ENCODE measurements at regions not wholly inside any gene's neighbourhood (a gene's known extent, or its start where the extent isn't known, plus 50 kb on each side); places are given as distances from the start of the nearest gene placed in this dataset.

GRCh38 chr16:55941552-55941951, 66.4 kb upstream of the CES5A start:
- TF ChIP-seq CTCF (IDR thresholded peaks at IDR 0.05; ENCODE audit: extremely low read depth, low read depth, low read length), result no peak
- DNase-seq (ENCODE audit: insufficient read length, low spot score, missing footprints), result no peak
- H4K20me1 ChIP-seq (ENCODE audit: insufficient read depth, low read length), result peaks cover 3% of the 10 kb centered on the region
- H3K27me3 ChIP-seq (ENCODE audit: insufficient read depth, low read length), result no peaks in the 10 kb centered on the region
- no peak overlapping the region for H2AFZ ChIP-seq (ENCODE audit: low read length)
- no peaks in the 10 kb centered on the region for H3K79me2 ChIP-seq (ENCODE audit: insufficient read depth, low read length)
- no peaks in the 10 kb centered on the region for H3K9me3 ChIP-seq (ENCODE audit: low read depth, low read length)
- no peaks in the 10 kb centered on the region for H3K36me3 ChIP-seq (ENCODE audit: insufficient read depth, low read length)
- H3K4me1 ChIP-seq (ENCODE audit: insufficient read depth, low read length), result no peaks in the 10 kb centered on the region
- H3K4me2 ChIP-seq (ENCODE audit: insufficient read depth, low read length), result no peak overlapping the region
- H3K4me3 ChIP-seq (ENCODE audit: insufficient read depth, low read length), result no peak overlapping the region
- H3K27ac ChIP-seq (ENCODE audit: low read depth, low read length), result no peak overlapping the region

- H3K79me2 ChIP-seq (ENCODE audit: insufficient read depth, low read length), result no peaks in the 10 kb centered on the region
- no peak overlapping the region for H3K27ac ChIP-seq (ENCODE audit: low read depth, low read length)
- no peaks in the 10 kb centered on the region for H3K4me1 ChIP-seq (ENCODE audit: insufficient read depth, low read length)
- no peaks in the 10 kb centered on the region for H3K36me3 ChIP-seq (ENCODE audit: insufficient read depth, low read length)
- no peaks in the 10 kb centered on the region for H3K27me3 ChIP-seq (ENCODE audit: insufficient read depth, low read length)
- H3K4me2 ChIP-seq (ENCODE audit: insufficient read depth, low read length), result no peak overlapping the region
- no peak overlapping the region for H3K4me3 ChIP-seq (ENCODE audit: insufficient read depth, low read length)
- no peaks in the 10 kb centered on the region for H4K20me1 ChIP-seq (ENCODE audit: insufficient read depth, low read length)
- TF ChIP-seq CTCF (IDR thresholded peaks at IDR 0.05; ENCODE audit: extremely low read depth, low read depth, low read length), result no peak
- no peak for DNase-seq (ENCODE audit: insufficient read length, low spot score, missing footprints)
- H2AFZ ChIP-seq (ENCODE audit: low read length), result no peak overlapping the region
- no peaks in the 10 kb centered on the region for H3K9me3 ChIP-seq (ENCODE audit: low read depth, low read length)
These were observed 63.0 kb upstream of the CES5A start for GRCh38 chr16:55938126-55938525.

- Histone ChIP-seq H3K27me3 (ENCODE audit: insufficient read depth, low read length) (no peaks in the 10 kb centered on the region), H3K79me2 (ENCODE audit: insufficient read depth, low read length) (no peaks in the 10 kb centered on the region), H4K20me1 (ENCODE audit: insufficient read depth, low read length) (no peaks in the 10 kb centered on the region), H3K27ac (ENCODE audit: low read depth, low read length) (no peak overlapping the region), H3K36me3 (ENCODE audit: insufficient read depth, low read length) (no peaks in the 10 kb centered on the region), H3K4me3 (ENCODE audit: insufficient read depth, low read length) (no peak overlapping the region), H3K4me2 (ENCODE audit: insufficient read depth, low read length) (no peak overlapping the region), H2AFZ (ENCODE audit: low read length) (no peak overlapping the region), H3K9me3 (ENCODE audit: low read depth, low read length) (no peaks in the 10 kb centered on the region), H3K4me1 (ENCODE audit: insufficient read depth, low read length) (no peaks in the 10 kb centered on the region)
- DNase-seq (ENCODE audit: insufficient read length, low spot score, missing footprints), result no peak
- no peak for TF ChIP-seq CTCF (IDR thresholded peaks at IDR 0.05; ENCODE audit: extremely low read depth, low read depth, low read length)
These were observed 57.9 kb upstream of the CES5A start for GRCh38 chr16:55933038-55933437.

GRCh38 chr16:55930036-55930435, 54.9 kb upstream of the CES5A start:
- Histone ChIP-seq H3K9me3 (ENCODE audit: low read depth, low read length) (no peaks in the 10 kb centered on the region), H3K27me3 (ENCODE audit: insufficient read depth, low read length) (no peaks in the 10 kb centered on the region)
- no peak for TF ChIP-seq CTCF (IDR thresholded peaks at IDR 0.05; ENCODE audit: extremely low read depth, low read depth, low read length)

More at GRCh38 chr16:55930036-55930435, 54.9 kb upstream of the CES5A start:
- no peaks in the 10 kb centered on the region for H3K36me3 ChIP-seq (ENCODE audit: insufficient read depth, low read length)
- H3K79me2 ChIP-seq (ENCODE audit: insufficient read depth, low read length), result no peaks in the 10 kb centered on the region
- no peak overlapping the region for H3K4me3 ChIP-seq (ENCODE audit: insufficient read depth, low read length)
- H2AFZ ChIP-seq (ENCODE audit: low read length), result no peak overlapping the region
- no peak for DNase-seq (ENCODE audit: insufficient read length, low spot score, missing footprints)
- H3K4me1 ChIP-seq (ENCODE audit: insufficient read depth, low read length), result no peaks in the 10 kb centered on the region
- no peaks in the 10 kb centered on the region for H4K20me1 ChIP-seq (ENCODE audit: insufficient read depth, low read length)
- no peak overlapping the region for H3K27ac ChIP-seq (ENCODE audit: low read depth, low read length)
- H3K4me2 ChIP-seq (ENCODE audit: insufficient read depth, low read length), result no peak overlapping the region

All from osteoblast (primary cell).